Stimulated activated CD4-positive, alpha-beta T cell treated with anti-CD3 and anti-CD28 coated beads, TNF-alpha, amount 100 ng/mL, for 24 hours (primary cell): ENCODE measurements at regions not wholly inside any gene's neighbourhood (a gene's known extent, or its start where the extent isn't known, plus 50 kb on each side); places are given as distances from the start of the nearest gene placed in this dataset.
"Not testable (repeated sequence)": the region's sequence is repeated elsewhere in the genome, so short reads cannot be mapped to it uniquely, and the experiment has no call there.

Experiments used
- DNase-seq, 3 experiments: peaks; one replicate each; pipeline ENCODE4 v3.0.0-alpha.2; 2020; ENCODE audit warnings: low read depth in 3 of 3

GRCh38 chr17:72448019-72448418, 327.2 kb downstream of the SOX9 start:
- no peak for DNase-seq

- no peak for DNase-seq
Observed at GRCh38 chr17:72452286-72453173, 331.7 kb downstream of the SOX9 start.

- no peak for DNase-seq
Observed at GRCh38 chr17:72454342-72454741, 333.5 kb downstream of the SOX9 start.

GRCh38 chr17:72455562-72455961, 334.7 kb downstream of the SOX9 start:
- no peak for DNase-seq

GRCh38 chr17:72456075-72456474, 335.3 kb downstream of the SOX9 start:
- no peak for DNase-seq

GRCh38 chr17:72457712-72458111, 336.9 kb downstream of the SOX9 start:
- no peak for DNase-seq

- DNase-seq, result no peak
Observed at GRCh38 chr17:72458301-72458700, 337.5 kb downstream of the SOX9 start.

GRCh38 chr17:72460711-72461110, 339.9 kb downstream of the SOX9 start:
- no peak for DNase-seq

GRCh38 chr17:72461757-72462156, 340.9 kb downstream of the SOX9 start:
- no peak for DNase-seq

- DNase-seq, result no peak
Observed at GRCh38 chr17:72462407-72462806, 341.6 kb downstream of the SOX9 start.

- no peak for DNase-seq
Observed at GRCh38 chr17:72462814-72463213, 342.0 kb downstream of the SOX9 start.

GRCh38 chr17:72463287-72464102, 342.7 kb downstream of the SOX9 start:
- no peak for DNase-seq

GRCh38 chr17:72464221-72464620, 343.4 kb downstream of the SOX9 start:
- not testable (repeated sequence) for DNase-seq

GRCh38 chr17:72465191-72466024, 344.6 kb downstream of the SOX9 start:
- DNase-seq, result no peak

GRCh38 chr17:72466199-72466598, 345.4 kb downstream of the SOX9 start:
- DNase-seq, result no peak

- no peak for DNase-seq
Observed at GRCh38 chr17:72466606-72467005, 345.8 kb downstream of the SOX9 start.

GRCh38 chr17:72467841-72468653, 347.2 kb downstream of the SOX9 start:
- DNase-seq, result no peak

GRCh38 chr17:72468841-72469240, 348.0 kb downstream of the SOX9 start:
- DNase-seq, result no peak

- no peak for DNase-seq
Observed at GRCh38 chr17:72470121-72470705, 349.4 kb downstream of the SOX9 start.

GRCh38 chr17:72470734-72471133, 349.9 kb downstream of the SOX9 start:
- DNase-seq, result no peak

- DNase-seq, result no peak
Observed at GRCh38 chr17:72471296-72471695, 350.5 kb downstream of the SOX9 start.
